Ishikawa (cell line): ENCODE measurements at regions not wholly inside any gene's neighbourhood (a gene's known extent, or its start where the extent isn't known, plus 50 kb on each side); places are given as distances from the start of the nearest gene placed in this dataset.

Experiments
- CEBPB ChIP-seq: IDR thresholded peaks from 2 replicates; pipeline ENCODE4 v1.6.1; 2012
- EP300 ChIP-seq: IDR thresholded peaks from 2 replicates; pipeline ENCODE4 v1.6.1; 2012; ENCODE audit warnings: borderline replicate concordance
- FOXM1 ChIP-seq: IDR thresholded peaks from 2 replicates; pipeline ENCODE4 v1.6.1; 2012; ENCODE audit warnings: low read depth, borderline replicate concordance
- NFIC ChIP-seq: IDR thresholded peaks from 2 replicates; pipeline ENCODE4 v1.6.1; 2012
- RAD21 ChIP-seq: IDR thresholded peaks from 2 replicates; pipeline ENCODE4 v1.6.1; 2012; ENCODE audit warnings: low read depth
- TAF1 ChIP-seq: IDR thresholded peaks from 2 replicates; pipeline ENCODE4 v1.6.1; 2012; ENCODE audit warnings: low read depth, mild to moderate bottlenecking
- TCF12 ChIP-seq: IDR thresholded peaks from 2 replicates; pipeline ENCODE4 v1.6.1; 2012; ENCODE audit warnings: low read depth
- TEAD4 ChIP-seq: IDR thresholded peaks from 2 replicates; pipeline ENCODE4 v1.6.1; 2012
- YY1 ChIP-seq: IDR thresholded peaks from 2 replicates; pipeline ENCODE4 v1.6.1; 2012; ENCODE audit warnings: low read depth
- ZBTB7A ChIP-seq: IDR thresholded peaks from 2 replicates; pipeline ENCODE4 v1.6.1; 2012; ENCODE audit warnings: low read depth
- TF ChIP-seq, protein P1 (sequence below): IDR thresholded peaks from 2 replicates; pipeline ENCODE4 v1.6.1; 2012
- TF ChIP-seq, protein P2 (sequence below): IDR thresholded peaks from 2 replicates; pipeline ENCODE4 v1.6.1; 2012; ENCODE audit warnings: low read depth, mild to moderate bottlenecking

DNA sequence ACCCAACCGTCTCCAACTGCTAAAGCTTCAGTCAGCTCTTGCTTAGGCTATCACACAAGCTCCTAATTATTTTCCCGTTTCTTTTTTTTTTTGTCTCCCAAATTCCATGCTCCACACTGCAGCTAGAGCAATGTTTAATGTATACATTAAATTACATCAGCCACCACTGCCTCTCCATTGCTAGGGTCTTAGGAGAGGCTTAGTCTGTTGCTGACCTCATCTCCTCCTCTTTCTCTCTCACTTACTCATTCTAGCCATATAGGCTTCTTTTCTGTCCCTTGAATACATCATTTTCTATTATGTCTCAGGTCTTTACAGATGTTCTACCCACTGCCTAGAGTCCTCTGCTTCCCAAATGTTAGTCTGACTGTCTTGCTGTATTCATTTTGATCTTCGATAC, 138.1 kb upstream of the ST6GALNAC5 start:
- TF ChIP-seq, protein P1, sequence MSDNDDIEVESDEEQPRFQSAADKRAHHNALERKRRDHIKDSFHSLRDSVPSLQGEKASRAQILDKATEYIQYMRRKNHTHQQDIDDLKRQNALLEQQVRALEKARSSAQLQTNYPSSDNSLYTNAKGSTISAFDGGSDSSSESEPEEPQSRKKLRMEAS = no peak
- no peak for TF ChIP-seq NFIC
- no peak for TF ChIP-seq TEAD4
- no peak for TF ChIP-seq TAF1
- TF ChIP-seq CEBPB = no peak
- TF ChIP-seq, protein P2, sequence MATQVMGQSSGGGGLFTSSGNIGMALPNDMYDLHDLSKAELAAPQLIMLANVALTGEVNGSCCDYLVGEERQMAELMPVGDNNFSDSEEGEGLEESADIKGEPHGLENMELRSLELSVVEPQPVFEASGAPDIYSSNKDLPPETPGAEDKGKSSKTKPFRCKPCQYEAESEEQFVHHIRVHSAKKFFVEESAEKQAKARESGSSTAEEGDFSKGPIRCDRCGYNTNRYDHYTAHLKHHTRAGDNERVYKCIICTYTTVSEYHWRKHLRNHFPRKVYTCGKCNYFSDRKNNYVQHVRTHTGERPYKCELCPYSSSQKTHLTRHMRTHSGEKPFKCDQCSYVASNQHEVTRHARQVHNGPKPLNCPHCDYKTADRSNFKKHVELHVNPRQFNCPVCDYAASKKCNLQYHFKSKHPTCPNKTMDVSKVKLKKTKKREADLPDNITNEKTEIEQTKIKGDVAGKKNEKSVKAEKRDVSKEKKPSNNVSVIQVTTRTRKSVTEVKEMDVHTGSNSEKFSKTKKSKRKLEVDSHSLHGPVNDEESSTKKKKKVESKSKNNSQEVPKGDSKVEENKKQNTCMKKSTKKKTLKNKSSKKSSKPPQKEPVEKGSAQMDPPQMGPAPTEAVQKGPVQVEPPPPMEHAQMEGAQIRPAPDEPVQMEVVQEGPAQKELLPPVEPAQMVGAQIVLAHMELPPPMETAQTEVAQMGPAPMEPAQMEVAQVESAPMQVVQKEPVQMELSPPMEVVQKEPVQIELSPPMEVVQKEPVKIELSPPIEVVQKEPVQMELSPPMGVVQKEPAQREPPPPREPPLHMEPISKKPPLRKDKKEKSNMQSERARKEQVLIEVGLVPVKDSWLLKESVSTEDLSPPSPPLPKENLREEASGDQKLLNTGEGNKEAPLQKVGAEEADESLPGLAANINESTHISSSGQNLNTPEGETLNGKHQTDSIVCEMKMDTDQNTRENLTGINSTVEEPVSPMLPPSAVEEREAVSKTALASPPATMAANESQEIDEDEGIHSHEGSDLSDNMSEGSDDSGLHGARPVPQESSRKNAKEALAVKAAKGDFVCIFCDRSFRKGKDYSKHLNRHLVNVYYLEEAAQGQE = no peak
- no peak for TF ChIP-seq TCF12
- no peak for TF ChIP-seq FOXM1
- no peak for TF ChIP-seq YY1
- TF ChIP-seq ZBTB7A = no peak
- TF ChIP-seq EP300 = no peak
- TF ChIP-seq RAD21 = no peak
